LNCaP clone FGC (cell line): ENCODE measurements at regions not wholly inside any gene's neighbourhood (a gene's known extent, or its start where the extent isn't known, plus 50 kb on each side); places are given as distances from the start of the nearest gene placed in this dataset.
"Not testable (repeated sequence)": the region's sequence is repeated elsewhere in the genome, so short reads cannot be mapped to it uniquely, and the experiment has no call there.

Experiments
- DNase-seq: peaks from one replicate; pipeline ENCODE4 v3.0.0-alpha.2; 2011; ENCODE audit warnings: low read depth
- H3K4me3 ChIP-seq: 2 replicates; pipeline ENCODE4 v1.5.1; 2011; ENCODE audit warnings: mild to moderate bottlenecking, low read depth, low read length, control low read depth
- CTCF ChIP-seq: IDR thresholded peaks from 2 replicates; pipeline ENCODE4 v1.5.1; 2012; ENCODE audit warnings: mild to moderate bottlenecking; ENCODE audit not compliant: control insufficient read depth, insufficient read depth; ENCODE audit errors: extremely low read depth

DNA sequence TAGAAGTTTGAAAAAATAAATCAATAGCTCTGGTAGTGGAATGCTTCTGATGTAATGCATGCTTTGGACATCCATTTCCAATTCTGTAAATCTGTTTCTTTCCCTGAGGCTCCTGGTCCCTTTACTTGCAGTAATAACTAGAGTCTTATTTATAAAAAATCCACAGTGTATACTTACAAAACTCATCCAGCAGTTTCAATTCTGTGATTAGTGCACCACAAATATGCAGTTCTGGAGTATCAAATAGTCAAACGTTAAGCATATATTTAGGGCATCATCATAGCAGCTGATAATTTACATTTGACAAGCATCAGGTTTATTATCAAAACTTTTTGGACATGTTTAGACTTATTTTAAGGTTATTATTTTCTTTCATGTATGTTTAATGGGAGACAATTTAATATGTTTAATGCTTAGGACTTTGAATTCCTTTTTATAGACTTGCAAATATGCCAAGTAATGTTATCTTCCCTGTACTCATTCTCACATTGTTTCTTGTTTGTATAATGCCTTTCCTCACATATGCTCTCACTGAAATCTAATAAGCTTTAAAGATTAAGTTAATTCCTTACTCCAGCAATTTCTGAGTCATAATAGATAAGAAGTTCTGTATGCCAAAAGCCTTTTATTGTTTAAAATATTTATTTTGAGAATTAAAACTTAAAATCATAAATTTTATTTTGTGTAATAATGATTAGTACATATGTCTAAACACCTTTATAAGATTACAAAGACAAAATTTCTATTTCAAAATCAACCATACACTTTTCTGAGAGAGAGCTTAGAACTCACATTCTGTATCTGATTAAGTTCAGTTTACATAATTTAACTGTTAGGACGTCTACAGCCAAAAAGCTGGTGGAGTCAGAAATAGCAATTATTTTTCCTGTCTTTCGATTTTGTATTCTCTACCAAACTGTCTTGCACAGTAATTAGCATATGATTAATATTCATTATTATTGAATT lies 341.5 kb upstream of the TMEFF2 start:
- peak; percentile 52 for DNase-seq
- no peak overlapping the region for H3K4me3 ChIP-seq
- TF ChIP-seq CTCF: no peak

DNA sequence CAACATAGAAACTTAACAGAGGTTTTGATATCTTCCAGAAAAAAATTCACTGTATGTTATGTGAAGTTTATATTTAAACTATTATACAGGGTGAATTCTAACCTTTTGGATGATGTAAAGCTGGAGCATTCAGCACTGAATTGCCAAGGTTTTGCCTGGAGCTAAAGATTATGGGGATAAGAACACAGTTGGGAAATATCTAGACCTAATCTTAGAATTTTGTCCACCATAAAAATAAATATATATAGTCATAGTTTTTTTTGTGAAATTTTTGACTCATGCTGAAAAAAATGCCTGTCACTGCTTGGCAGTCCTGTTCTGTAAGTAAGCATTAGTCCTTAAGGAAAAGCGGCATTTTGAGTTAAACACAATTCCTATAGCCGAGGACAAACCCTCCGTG lies 339.3 kb upstream of the TMEFF2 start:
- DNase-seq: no peak
- TF ChIP-seq CTCF: no peak
- H3K4me3 ChIP-seq: no peak overlapping the region

- not testable (repeated sequence) for H3K4me3 ChIP-seq, DNase-seq
Observed at GRCh38 chr2:192524642-192525251, 330.0 kb upstream of the TMEFF2 start.

DNA sequence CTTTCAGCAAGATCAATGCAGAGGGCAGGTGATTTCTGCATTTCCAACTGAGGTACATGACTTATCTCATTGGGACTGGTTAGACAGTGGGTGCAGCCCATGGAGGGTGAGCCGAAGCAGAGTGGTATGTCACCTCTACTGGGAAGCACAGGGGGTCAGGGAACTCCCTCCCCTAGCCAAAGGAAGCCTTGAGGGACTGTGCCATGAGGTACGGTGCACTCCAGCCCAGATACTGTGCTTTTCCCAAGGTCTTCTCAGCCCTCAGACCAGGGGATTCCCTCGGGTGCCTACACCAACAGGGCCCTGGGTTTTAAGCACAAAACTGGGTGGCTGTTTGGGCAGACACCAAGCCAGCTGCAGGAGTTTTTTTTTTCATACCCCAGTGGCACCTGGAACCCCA lies 329.5 kb upstream of the TMEFF2 start:
- DNase-seq, H3K4me3 ChIP-seq: not testable (repeated sequence)

DNA sequence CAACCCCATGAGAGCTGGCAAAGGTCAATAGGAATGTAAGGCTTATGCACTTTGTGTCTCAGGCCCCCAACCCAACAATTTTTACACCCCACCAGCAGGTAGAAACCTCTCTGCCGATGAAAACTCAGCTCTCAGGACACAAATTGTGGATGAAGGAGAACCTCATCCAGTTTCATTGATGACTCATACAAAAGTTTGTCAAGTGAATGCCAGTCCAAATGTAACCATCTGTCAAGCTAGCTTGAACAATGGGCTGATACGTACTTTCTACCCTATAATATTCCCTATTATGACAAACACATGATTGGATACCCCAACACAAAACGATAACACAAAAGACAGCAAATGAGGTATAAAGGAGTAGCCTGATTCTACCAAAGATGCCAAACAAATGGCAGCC lies 321.2 kb upstream of the TMEFF2 start:
- no peak overlapping the region for H3K4me3 ChIP-seq
- TF ChIP-seq CTCF: no peak
- no peak for DNase-seq

DNA sequence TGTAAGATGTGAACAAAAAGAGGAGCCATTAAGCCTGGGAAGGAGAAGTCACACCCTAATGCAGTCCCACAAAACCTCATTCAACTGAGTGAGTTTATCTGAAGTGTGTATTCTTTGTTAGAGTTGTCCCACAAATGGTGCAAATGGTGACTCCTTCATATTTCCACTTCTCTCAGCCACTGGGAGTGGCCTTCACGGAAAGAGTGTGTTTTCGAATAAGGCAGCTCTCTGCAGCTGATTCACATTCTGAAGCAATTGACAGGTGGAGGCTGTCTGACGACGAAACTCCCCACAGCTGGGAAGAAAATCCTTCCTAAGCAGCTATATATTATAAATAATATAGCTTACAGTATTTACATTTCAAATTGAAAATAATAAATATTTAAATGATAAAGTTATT lies 318.8 kb upstream of the TMEFF2 start:
- DNase-seq: no peak
- no peak overlapping the region for H3K4me3 ChIP-seq
- TF ChIP-seq CTCF: no peak

- not testable (repeated sequence) for DNase-seq, H3K4me3 ChIP-seq
Observed at GRCh38 chr2:192507836-192508450, 313.2 kb upstream of the TMEFF2 start.

DNA sequence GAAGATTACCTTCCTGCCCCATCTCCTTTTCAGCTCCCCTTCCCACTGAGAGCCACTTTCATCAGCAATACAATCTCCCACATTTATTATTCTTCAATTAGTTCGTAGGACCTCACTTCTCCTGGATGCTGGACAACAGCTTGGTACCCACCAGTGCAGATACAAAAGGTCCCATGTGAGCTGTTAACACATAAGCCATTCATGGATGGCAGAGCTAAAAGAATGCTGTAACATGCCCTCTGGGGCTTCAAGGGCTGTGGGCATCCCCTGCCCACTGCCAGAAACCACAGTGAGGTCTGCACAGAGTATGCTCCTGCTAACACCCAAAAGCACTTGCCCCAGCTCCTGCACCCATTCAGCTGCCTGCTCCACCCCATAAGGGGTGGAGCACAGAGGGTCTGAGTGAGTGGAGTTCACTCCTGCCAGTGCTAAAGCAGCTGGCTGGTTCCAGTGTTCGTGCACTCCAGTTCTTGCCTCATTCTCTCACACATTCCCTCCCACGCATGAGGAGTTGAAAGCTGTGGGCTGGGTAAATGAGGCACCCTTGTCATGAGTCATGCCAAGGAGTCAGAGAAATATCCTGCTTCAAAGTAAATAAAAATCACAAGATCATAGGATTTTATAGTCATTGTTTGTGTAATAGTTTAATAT lies 305.9 kb upstream of the TMEFF2 start:
- TF ChIP-seq CTCF: no peak
- H3K4me3 ChIP-seq: no peak overlapping the region
- DNase-seq: peak; percentile 87
